Gastrocnemius medialis (tissue), 4 donors: ENCODE measurements at regions not wholly inside any gene's neighbourhood (a gene's known extent, or its start where the extent isn't known, plus 50 kb on each side); places are given as distances from the start of the nearest gene placed in this dataset.

ENCODE experiments used
- ATAC-seq, 2 donors: fragments of 150-250 bp; one replicate each; pipeline ENCODE4 v1.9.1; 2016
- DNase-seq, 2 donors: peaks; one replicate each; pipeline ENCODE4 v3.0.0-alpha.2; 2019
- H3K27ac ChIP-seq, 4 donors: fragments of 200-600 bp; sonication (generic); 1 replicate in 1 of 4; 2 replicates in 3 of 4; pipeline ENCODE4 v1.5.1; 2016 to 2018; ENCODE audit warnings: mild to moderate bottlenecking in 2 of 4, moderate library complexity in 1 of 4
- H3K27me3 ChIP-seq, 3 donors: fragments of 200-600 bp; sonication (generic) in 2 of 3; 1 replicate in 1 of 3; 2 replicates in 2 of 3; pipeline versions ENCODE4 v1.5.1 to v1.6.0; 2016 to 2019; ENCODE audit warnings: mild to moderate bottlenecking in 1 of 3, moderate library complexity in 1 of 3
- H3K36me3 ChIP-seq, 2 donors: fragments of 200-600 bp; sonication (generic) in 1 of 2; one replicate each; pipeline ENCODE4 v1.5.1; 2017 to 2018
- H3K4me1 ChIP-seq, 2 donors: fragments of 200-600 bp; sonication (generic) in 1 of 2; one replicate each; pipeline ENCODE4 v1.5.1; 2016 to 2017; ENCODE audit warnings: mild to moderate bottlenecking in 2 of 2
- H3K4me3 ChIP-seq, 4 donors: fragments of 200-600 bp; sonication (generic) in 3 of 4; 1 replicate in 1 of 4; 2 replicates in 3 of 4; pipeline ENCODE4 v1.5.1; 2016 to 2019; ENCODE audit warnings: mild to moderate bottlenecking in 2 of 4
- H3K9me3 ChIP-seq, 3 donors: fragments of 200-600 bp; sonication (generic) in 2 of 3; 1 replicate in 1 of 3; 2 replicates in 2 of 3; pipeline ENCODE4 v1.5.1; 2016 to 2019
- POLR2A ChIP-seq, 2 donors: fragments of 450-650 bp; IDR thresholded peaks; one replicate each; pipeline ENCODE4 v1.6.1; 2017; ENCODE audit warnings: antibody characterized with exemption in 2 of 2, mild to moderate bottlenecking in 2 of 2, moderate library complexity in 2 of 2
- in situ Hi-C, 4 donors: fragments of 200-750 bp; cut with MboI; loops; one replicate each; pipeline versions ENCODE4 v1.15.0 to v1.8.0; 2017; ENCODE audit warnings: low sequenced_read_pairs in 4 of 4
- intact Hi-C: fragments of 100-400 bp; cut with DNase I; formaldehyde crosslinking; loops from one replicate; pipeline ENCODE4 v1.15.1; 2023; ENCODE audit warnings: low total_unique reads
- TF ChIP-seq, protein P1 (sequence below), 5 experiments: fragments of 450-650 bp in 3 of 5; fragments of 200-600 bp in 2 of 5; sonication (generic) in 2 of 5; IDR thresholded peaks in 4 of 5; conservative IDR thresholded peaks in 1 of 5; 1 replicate in 4 of 5; 2 replicates in 1 of 5; pipeline ENCODE4 v1.5.1; 2016 to 2019; ENCODE audit warnings: antibody characterized with exemption in 5 of 5, mild to moderate bottlenecking in 3 of 5, moderate library complexity in 3 of 5

GRCh38 chr16:86998196-86999001, 318.8 kb downstream of the C16orf95 start:
- DNase-seq, result no peak
- intact Hi-C loops (no loop called here), in situ Hi-C loops (no loop called here)
- no peak overlapping the region for H3K27ac ChIP-seq
- no peak for TF ChIP-seq POLR2A (IDR thresholded peaks at IDR 0.05)
- TF ChIP-seq, protein P1, sequence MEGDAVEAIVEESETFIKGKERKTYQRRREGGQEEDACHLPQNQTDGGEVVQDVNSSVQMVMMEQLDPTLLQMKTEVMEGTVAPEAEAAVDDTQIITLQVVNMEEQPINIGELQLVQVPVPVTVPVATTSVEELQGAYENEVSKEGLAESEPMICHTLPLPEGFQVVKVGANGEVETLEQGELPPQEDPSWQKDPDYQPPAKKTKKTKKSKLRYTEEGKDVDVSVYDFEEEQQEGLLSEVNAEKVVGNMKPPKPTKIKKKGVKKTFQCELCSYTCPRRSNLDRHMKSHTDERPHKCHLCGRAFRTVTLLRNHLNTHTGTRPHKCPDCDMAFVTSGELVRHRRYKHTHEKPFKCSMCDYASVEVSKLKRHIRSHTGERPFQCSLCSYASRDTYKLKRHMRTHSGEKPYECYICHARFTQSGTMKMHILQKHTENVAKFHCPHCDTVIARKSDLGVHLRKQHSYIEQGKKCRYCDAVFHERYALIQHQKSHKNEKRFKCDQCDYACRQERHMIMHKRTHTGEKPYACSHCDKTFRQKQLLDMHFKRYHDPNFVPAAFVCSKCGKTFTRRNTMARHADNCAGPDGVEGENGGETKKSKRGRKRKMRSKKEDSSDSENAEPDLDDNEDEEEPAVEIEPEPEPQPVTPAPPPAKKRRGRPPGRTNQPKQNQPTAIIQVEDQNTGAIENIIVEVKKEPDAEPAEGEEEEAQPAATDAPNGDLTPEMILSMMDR (IDR thresholded peaks at IDR 0.05 in 4 of 5, conservative IDR thresholded peaks at IDR 0.05 in 1 of 5), result no peak
- H3K27me3 ChIP-seq, result peaks cover 7 to 11% (median 7%) of the 10 kb centered on the region in 3 donors
- H3K4me1 ChIP-seq, result no peaks in the 10 kb centered on the region
- no peaks in the 10 kb centered on the region for H3K9me3 ChIP-seq
- no peak for ATAC-seq
- H3K36me3 ChIP-seq, result no peaks in the 10 kb centered on the region
- no peak overlapping the region for H3K4me3 ChIP-seq

DNA sequence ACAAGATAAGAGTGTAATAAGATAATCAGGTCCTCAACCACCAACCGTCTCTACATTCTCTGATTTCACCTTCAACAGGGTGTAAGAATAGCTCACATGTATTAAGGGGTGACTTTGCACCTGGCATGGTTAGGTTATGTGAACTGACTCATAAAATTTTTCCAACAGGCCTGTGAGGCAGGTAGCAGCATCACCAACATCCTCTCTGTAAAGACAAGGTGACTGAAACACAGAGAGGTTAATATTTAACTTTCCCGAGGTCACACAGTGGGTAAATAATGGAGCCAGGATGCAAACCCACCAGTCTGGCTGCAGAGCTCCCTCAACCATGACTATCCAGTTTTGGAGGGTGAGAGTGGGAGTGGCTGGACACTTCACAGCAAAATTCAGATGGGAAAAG, 317.2 kb downstream of the C16orf95 start:
- Histone ChIP-seq H3K27me3 (peaks cover 2 to 7% (median 7%) of the 10 kb centered on the region in 3 donors), H3K27ac (no peak overlapping the region), H3K36me3 (no peaks in the 10 kb centered on the region), H3K4me3 (no peak overlapping the region), H3K4me1 (no peaks in the 10 kb centered on the region), H3K9me3 (no peaks in the 10 kb centered on the region)
- ATAC-seq (no peak), DNase-seq (no peak)
- TF ChIP-seq POLR2A (IDR thresholded peaks at IDR 0.05), result no peak
- TF ChIP-seq, protein P1 (IDR thresholded peaks at IDR 0.05 in 4 of 5, conservative IDR thresholded peaks at IDR 0.05 in 1 of 5), result no peak
- in situ Hi-C loops, result no loop called here
- intact Hi-C loops, result no loop called here

GRCh38 chr16:87002717-87003413, 314.3 kb downstream of the C16orf95 start:
- peak; percentile 55 to 59 for ATAC-seq
- in situ Hi-C loops, result no loop called here
- intact Hi-C loops, result no loop called here
- Histone ChIP-seq H3K36me3 (no peaks in the 10 kb centered on the region), H3K27me3 (no peaks in the 10 kb centered on the region), H3K4me1 (no peaks in the 10 kb centered on the region), H3K4me3 (no peak overlapping the region), H3K9me3 (no peaks in the 10 kb centered on the region), H3K27ac (no peak overlapping the region)
- no peak for TF ChIP-seq POLR2A (IDR thresholded peaks at IDR 0.05)
- TF ChIP-seq, protein P1 (IDR thresholded peaks at IDR 0.05 in 4 of 5, conservative IDR thresholded peaks at IDR 0.05 in 1 of 5), result no peak
- DNase-seq, result no peak

- DNase-seq, result no peak
- Histone ChIP-seq H3K27ac (no peak overlapping the region), H3K27me3 (no peaks in the 10 kb centered on the region), H3K4me1 (no peaks in the 10 kb centered on the region), H3K4me3 (no peak overlapping the region), H3K36me3 (no peaks in the 10 kb centered on the region), H3K9me3 (no peaks in the 10 kb centered on the region)
- no peak for TF ChIP-seq POLR2A (IDR thresholded peaks at IDR 0.05)
- TF ChIP-seq, protein P1 (IDR thresholded peaks at IDR 0.05 in 4 of 5, conservative IDR thresholded peaks at IDR 0.05 in 1 of 5), result no peak
- in situ Hi-C loops, result no loop called here
- intact Hi-C loops, result no loop called here
- ATAC-seq, result no peak
These were observed 313.8 kb downstream of the C16orf95 start for GRCh38 chr16:87003414-87003755.
